ENCODE measurements at regions not wholly inside any gene's neighbourhood (a gene's known extent, or its start where the extent isn't known, plus 50 kb on each side); places are given as distances from the start of the nearest gene placed in this dataset.

- no peak for DNase-seq
Measured at GRCh38 chr9:28651050-28651722, 1077.9 kb upstream of the C9orf72 start.

GRCh38 chr9:28653216-28653615, 1079.9 kb upstream of the C9orf72 start:
- no peak for DNase-seq

- DNase-seq = no peak
Measured at GRCh38 chr9:28656727-28657126, 1083.4 kb upstream of the C9orf72 start.

- no peak for DNase-seq
Measured at GRCh38 chr9:28661853-28662252, 1088.6 kb upstream of the C9orf72 start.

GRCh38 chr9:28662675-28663074, 1089.4 kb upstream of the C9orf72 start:
- no peak for DNase-seq

GRCh38 chr9:28668158-28668557, 1094.9 kb upstream of the C9orf72 start:
- DNase-seq = no peak

GRCh38 chr9:28671000-28671399, 1097.7 kb upstream of the C9orf72 start:
- DNase-seq = no peak

- no peak for DNase-seq
Measured at GRCh38 chr9:28678097-28678496, 1104.8 kb upstream of the C9orf72 start.

- DNase-seq = no peak
Measured at GRCh38 chr9:28688172-28688571, 1114.9 kb upstream of the C9orf72 start.

GRCh38 chr9:28692012-28692411, 1118.7 kb upstream of the C9orf72 start:
- no peak for DNase-seq

GRCh38 chr9:28696960-28697359, 1123.7 kb upstream of the C9orf72 start:
- DNase-seq = no peak

GRCh38 chr9:28699632-28700031, 1126.4 kb upstream of the C9orf72 start:
- DNase-seq = no peak

- DNase-seq = no peak
Measured at GRCh38 chr9:28707616-28708015, 1134.3 kb upstream of the C9orf72 start.

- DNase-seq = no peak
Measured at GRCh38 chr9:28714188-28714587, 1140.9 kb upstream of the C9orf72 start.

GRCh38 chr9:28718226-28718625, 1144.9 kb upstream of the C9orf72 start:
- no peak for DNase-seq

GRCh38 chr9:28720746-28721145, 1147.5 kb upstream of the C9orf72 start:
- no peak for DNase-seq

GRCh38 chr9:28730111-28730510, 1156.8 kb upstream of the C9orf72 start:
- DNase-seq = no peak

GRCh38 chr9:28735738-28736342, 1162.6 kb upstream of the C9orf72 start:
- DNase-seq = no peak

GRCh38 chr9:28741459-28741858, 1168.2 kb upstream of the C9orf72 start:
- no peak for DNase-seq

- DNase-seq = no peak
Measured at GRCh38 chr9:28747351-28747985, 1174.2 kb upstream of the C9orf72 start.

- DNase-seq = no peak
Measured at GRCh38 chr9:28750136-28750535, 1176.9 kb upstream of the C9orf72 start.

GRCh38 chr9:28758341-28758740, 1185.1 kb upstream of the C9orf72 start:
- no peak for DNase-seq

- DNase-seq = no peak
Measured at GRCh38 chr9:28758971-28759370, 1185.7 kb upstream of the C9orf72 start.

GRCh38 chr9:28762167-28762566, 1188.9 kb upstream of the C9orf72 start:
- DNase-seq = no peak

Data from SW 1271 (cell line).